Gastrocnemius medialis (tissue), 4 donors: ENCODE measurements at regions not wholly inside any gene's neighbourhood (a gene's known extent, or its start where the extent isn't known, plus 50 kb on each side); places are given as distances from the start of the nearest gene placed in this dataset.

Source experiments
- CTCF ChIP-seq, 5 experiments: fragments of 450-650 bp in 3 of 5; fragments of 200-600 bp in 2 of 5; sonication (generic) in 2 of 5; IDR thresholded peaks in 4 of 5; conservative IDR thresholded peaks in 1 of 5; 1 replicate in 4 of 5; 2 replicates in 1 of 5; pipeline ENCODE4 v1.5.1; 2016 to 2019; ENCODE audit warnings: antibody characterized with exemption in 5 of 5, mild to moderate bottlenecking in 3 of 5, moderate library complexity in 3 of 5
- POLR2A ChIP-seq, 2 donors: fragments of 450-650 bp; IDR thresholded peaks; one replicate each; pipeline ENCODE4 v1.6.1; 2017; ENCODE audit warnings: antibody characterized with exemption in 2 of 2, mild to moderate bottlenecking in 2 of 2, moderate library complexity in 2 of 2

- TF ChIP-seq CTCF (IDR thresholded peaks at IDR 0.05 in 4 of 5, conservative IDR thresholded peaks at IDR 0.05 in 1 of 5) (no peak), POLR2A (IDR thresholded peaks at IDR 0.05) (no peak)
Measured at GRCh38 chr6:81900616-81901015, 148.1 kb upstream of the TENT5A start.
